HUES6 (cell line): ENCODE measurements at regions not wholly inside any gene's neighbourhood (a gene's known extent, or its start where the extent isn't known, plus 50 kb on each side); places are given as distances from the start of the nearest gene placed in this dataset.
"Not testable (repeated sequence)": the region's sequence is repeated elsewhere in the genome, so short reads cannot be mapped to it uniquely, and the experiment has no call there.

Experiments used
- H3K27ac ChIP-seq: 2 replicates; pipeline ENCODE4 v1.7.0; 2013; ENCODE audit warnings: low read depth, mild to moderate bottlenecking, low read length, inconsistent platforms
- H3K27me3 ChIP-seq: 2 replicates; pipeline ENCODE4 v1.6.1; 2013; ENCODE audit warnings: low read length; ENCODE audit not compliant: control insufficient read depth, insufficient read depth
- H3K36me3 ChIP-seq: 2 replicates; pipeline ENCODE4 v1.6.1; 2013; ENCODE audit warnings: low read length; ENCODE audit not compliant: control insufficient read depth, insufficient read depth
- H3K4me1 ChIP-seq: 2 replicates; pipeline ENCODE4 v1.6.1; 2013; ENCODE audit warnings: low read length; ENCODE audit not compliant: control insufficient read depth, insufficient read depth
- H3K4me3 ChIP-seq: 2 replicates; pipeline ENCODE4 v1.5.1; 2013; ENCODE audit warnings: low read depth, low read length
- H3K9ac ChIP-seq: one replicate; pipeline ENCODE4 v1.6.1; 2013; ENCODE audit warnings: mild to moderate bottlenecking, low read length
- H3K9me3 ChIP-seq: 2 replicates; pipeline ENCODE4 v1.6.1; 2013; ENCODE audit warnings: low read depth, low read length; ENCODE audit not compliant: control insufficient read depth, insufficient read depth

DNA sequence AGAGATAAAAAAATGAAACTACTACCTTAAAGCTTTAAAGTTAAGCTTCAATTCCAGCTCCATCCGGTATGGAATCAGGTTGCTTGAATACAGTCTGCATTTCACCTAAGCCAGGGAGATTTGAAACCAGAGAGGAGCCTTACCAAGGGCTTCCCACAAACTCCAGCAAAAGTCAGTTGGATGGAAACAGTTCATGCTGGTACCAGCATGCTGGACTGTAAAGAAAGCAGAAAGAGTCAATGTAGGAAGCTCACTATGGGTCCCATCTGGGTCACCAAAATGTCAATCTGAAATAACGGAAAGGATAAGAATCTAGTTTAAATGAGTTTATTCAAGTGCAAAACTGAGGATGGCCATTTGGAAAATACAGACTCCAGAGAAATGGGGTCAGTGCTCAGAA, 65.3 kb downstream of the CDO1 start:
- Histone ChIP-seq H3K9ac (no peak overlapping the region), H3K4me1 (peaks cover 9% of the 10 kb centered on the region), H3K27ac (no peak overlapping the region), H3K9me3 (no peaks in the 10 kb centered on the region; the same call in 1 of the 2 replicates), H3K36me3 (no peaks in the 10 kb centered on the region), H3K27me3 (no peaks in the 10 kb centered on the region), H3K4me3 (no peak overlapping the region)

DNA sequence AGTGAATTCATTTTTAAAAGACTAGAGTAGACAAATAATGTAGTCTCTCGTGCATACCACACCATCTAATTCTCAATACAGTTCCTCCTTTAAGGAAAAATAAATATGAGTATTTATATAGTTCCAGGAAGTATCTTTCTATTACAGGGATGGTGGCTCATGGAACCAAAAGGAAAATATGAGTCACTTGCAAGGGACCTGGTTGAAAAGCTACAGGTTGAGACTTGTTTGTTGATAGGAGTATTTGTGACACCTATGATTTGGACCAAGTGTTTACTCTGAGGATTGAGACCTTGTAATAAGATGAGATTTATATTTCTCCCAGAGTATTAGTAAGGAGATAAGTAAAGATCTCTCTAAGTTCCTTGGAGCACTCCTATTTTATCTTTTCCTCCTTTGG, 67.4 kb downstream of the CDO1 start:
- peaks cover 3% of the 10 kb centered on the region for H3K9me3 ChIP-seq
- no peak overlapping the region for H3K27ac ChIP-seq
- no peak overlapping the region for H3K4me3 ChIP-seq
- no peaks in the 10 kb centered on the region for H3K36me3 ChIP-seq
- no peaks in the 10 kb centered on the region for H3K27me3 ChIP-seq
- peaks cover 9% of the 10 kb centered on the region for H3K4me1 ChIP-seq
- no peak overlapping the region for H3K9ac ChIP-seq

- H3K36me3 ChIP-seq, H3K9ac ChIP-seq, H3K27ac ChIP-seq, H3K4me3 ChIP-seq, H3K27me3 ChIP-seq, H3K9me3 ChIP-seq: not testable (repeated sequence)
- H3K4me1 ChIP-seq: peaks cover 36% of the 10 kb centered on the region; the same call in 1 of the 2 replicates
Observed at GRCh38 chr5:115739245-115739644, 77.2 kb downstream of the CDO1 start.

GRCh38 chr5:115738830-115739229, 77.6 kb downstream of the CDO1 start:
- no peak overlapping the region for H3K9ac ChIP-seq
- H3K27ac ChIP-seq: no peak overlapping the region
- no peaks in the 10 kb centered on the region for H3K27me3 ChIP-seq

DNA sequence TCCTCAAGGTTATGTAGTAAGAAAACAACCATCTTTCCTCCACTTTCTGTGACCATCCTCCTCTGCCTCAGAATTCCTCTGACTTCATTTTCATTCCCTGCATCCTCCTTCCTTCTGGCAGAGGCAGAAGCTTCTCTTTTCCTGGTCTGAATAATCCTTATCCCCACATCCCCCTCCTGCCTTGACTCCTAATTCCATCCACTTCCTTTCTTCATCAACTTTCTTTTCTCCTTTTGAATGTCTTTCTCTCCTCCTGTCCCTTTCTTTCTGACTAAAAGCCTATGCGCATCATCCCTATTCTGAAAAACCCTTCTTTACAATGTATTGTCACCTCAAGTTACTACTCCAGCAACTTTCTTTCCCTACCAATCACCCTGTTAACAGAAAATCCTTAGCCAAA, 79.0 kb downstream of the CDO1 start:
- Histone ChIP-seq H3K9ac (no peak overlapping the region), H3K36me3 (no peaks in the 10 kb centered on the region), H3K27ac (peak overlapping the region; percentile 61; the same call in 1 of the 2 replicates), H3K4me3 (no peak overlapping the region), H3K4me1 (peaks cover 44% of the 10 kb centered on the region), H3K9me3 (no peaks in the 10 kb centered on the region), H3K27me3 (no peaks in the 10 kb centered on the region)

More at GRCh38 chr5:115738830-115739229, 77.6 kb downstream of the CDO1 start:
- Histone ChIP-seq H3K36me3 (no peaks in the 10 kb centered on the region), H3K9me3 (no peaks in the 10 kb centered on the region), H3K4me1 (peaks cover 36% of the 10 kb centered on the region; the same call in 1 of the 2 replicates), H3K4me3 (no peak overlapping the region)

DNA sequence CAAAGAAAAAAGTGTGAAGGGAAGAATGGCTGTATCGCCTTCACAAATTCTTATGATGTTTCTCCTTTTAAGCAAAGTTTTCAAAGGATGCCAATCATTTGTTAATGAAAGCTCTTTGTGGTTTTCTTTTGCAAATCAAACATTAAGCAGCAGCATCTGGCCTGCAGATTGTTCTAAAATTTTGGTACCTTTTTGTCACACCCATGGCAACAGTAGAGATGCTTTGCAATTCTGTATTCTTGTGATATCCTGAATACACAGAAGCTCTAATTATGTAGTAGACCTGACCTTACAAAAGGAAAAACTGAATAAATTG, 79.8 kb downstream of the CDO1 start:
- Histone ChIP-seq H3K27me3 (no peaks in the 10 kb centered on the region), H3K27ac (peak overlapping the region; percentile 61; the same call in 1 of the 2 replicates), H3K4me1 (peaks cover 44% of the 10 kb centered on the region), H3K36me3 (no peaks in the 10 kb centered on the region), H3K9ac (no peak overlapping the region), H3K9me3 (no peaks in the 10 kb centered on the region), H3K4me3 (no peak overlapping the region)

- Histone ChIP-seq H3K9ac (no peak overlapping the region), H3K9me3 (no peaks in the 10 kb centered on the region), H3K36me3 (no peaks in the 10 kb centered on the region), H3K4me1 (peaks cover 44% of the 10 kb centered on the region), H3K4me3 (no peak overlapping the region), H3K27me3 (no peaks in the 10 kb centered on the region), H3K27ac (peak overlapping the region; percentile 61; the same call in 1 of the 2 replicates)
Observed at GRCh38 chr5:115736004-115736689, 80.3 kb downstream of the CDO1 start.

GRCh38 chr5:115735108-115735998, 81.1 kb downstream of the CDO1 start:
- Histone ChIP-seq H3K9me3 (no peaks in the 10 kb centered on the region), H3K27ac (0 out of 2 replicates have a peak overlapping the region, but pooled peaks have one; percentile 61), H3K36me3 (no peaks in the 10 kb centered on the region), H3K27me3 (no peaks in the 10 kb centered on the region), H3K9ac (no peak overlapping the region), H3K4me3 (no peak overlapping the region), H3K4me1 (peaks cover 44% of the 10 kb centered on the region)

GRCh38 chr5:115733607-115734006, 82.9 kb downstream of the CDO1 start:
- H3K4me3 ChIP-seq: no peak overlapping the region
- H3K27ac ChIP-seq: no peak overlapping the region
- H3K9me3 ChIP-seq: 0 out of 2 replicates have a peak, but pooled peaks cover 2% of the 10 kb centered on the region
- no peaks in the 10 kb centered on the region for H3K36me3 ChIP-seq
- H3K27me3 ChIP-seq: no peaks in the 10 kb centered on the region
- H3K9ac ChIP-seq: no peak overlapping the region
- peaks cover 44% of the 10 kb centered on the region for H3K4me1 ChIP-seq

- H3K27ac ChIP-seq: no peak overlapping the region
- 0 out of 2 replicates have a peak, but pooled peaks cover 3% of the 10 kb centered on the region for H3K9me3 ChIP-seq
- no peak overlapping the region for H3K9ac ChIP-seq
- no peaks in the 10 kb centered on the region for H3K27me3 ChIP-seq
- peaks cover 30% of the 10 kb centered on the region for H3K4me1 ChIP-seq
- no peaks in the 10 kb centered on the region for H3K36me3 ChIP-seq
- no peak overlapping the region for H3K4me3 ChIP-seq
Observed at GRCh38 chr5:115732026-115732425, 84.4 kb downstream of the CDO1 start.

GRCh38 chr5:115725522-115725921, 90.9 kb downstream of the CDO1 start:
- Histone ChIP-seq H3K27me3 (no peaks in the 10 kb centered on the region), H3K27ac (no peak overlapping the region), H3K4me3 (no peak overlapping the region), H3K9ac (no peak overlapping the region), H3K4me1 (no peaks in the 10 kb centered on the region), H3K9me3 (0 out of 2 replicates have a peak, but pooled peaks cover 4% of the 10 kb centered on the region), H3K36me3 (no peaks in the 10 kb centered on the region)
